GM18858 (cell line): ENCODE measurements at regions not wholly inside any gene's neighbourhood (a gene's known extent, or its start where the extent isn't known, plus 50 kb on each side); places are given as distances from the start of the nearest gene placed in this dataset.

Experiments used
- ATAC-seq: cut with Tn5 transposase; IDR thresholded peaks from one replicate; pipeline ENCODE4 v1.9.1; 2021; ENCODE audit not compliant: unreplicated experiment

DNA sequence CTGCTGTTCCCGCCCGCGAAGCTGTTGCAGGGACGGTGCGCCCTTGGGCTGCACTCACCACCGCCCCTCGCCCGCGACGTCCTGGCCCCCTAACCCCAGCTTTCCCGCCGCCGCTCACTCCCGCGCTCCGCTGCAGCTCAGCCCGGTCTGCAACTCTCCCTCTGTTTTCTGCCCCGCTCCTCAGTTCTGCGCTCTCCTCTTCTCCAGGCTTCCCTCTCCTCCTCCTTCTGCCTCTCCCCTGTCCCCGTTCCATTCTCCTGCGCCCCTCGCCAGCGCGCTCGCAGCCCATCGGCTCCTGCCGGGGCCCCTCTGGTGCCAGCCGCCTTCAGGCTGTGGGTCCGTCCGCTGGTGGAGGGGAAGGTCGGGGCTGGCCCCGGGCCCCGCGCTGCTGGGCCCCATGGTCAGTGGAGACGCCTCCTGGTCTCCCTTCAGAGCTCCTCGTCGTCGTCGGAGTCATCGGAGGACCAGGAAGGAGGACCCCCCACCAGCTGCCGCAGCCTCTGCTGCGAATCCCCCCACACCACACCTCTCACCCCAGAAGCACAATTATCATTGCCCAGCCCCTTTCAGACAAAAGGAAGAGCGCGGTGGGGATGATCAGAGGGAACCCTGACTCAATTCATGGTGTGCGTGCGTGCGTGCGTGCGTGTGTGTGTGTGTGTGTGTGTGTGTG lies 223.2 kb upstream of the FOXF1 start:
- ATAC-seq, result no peak

DNA sequence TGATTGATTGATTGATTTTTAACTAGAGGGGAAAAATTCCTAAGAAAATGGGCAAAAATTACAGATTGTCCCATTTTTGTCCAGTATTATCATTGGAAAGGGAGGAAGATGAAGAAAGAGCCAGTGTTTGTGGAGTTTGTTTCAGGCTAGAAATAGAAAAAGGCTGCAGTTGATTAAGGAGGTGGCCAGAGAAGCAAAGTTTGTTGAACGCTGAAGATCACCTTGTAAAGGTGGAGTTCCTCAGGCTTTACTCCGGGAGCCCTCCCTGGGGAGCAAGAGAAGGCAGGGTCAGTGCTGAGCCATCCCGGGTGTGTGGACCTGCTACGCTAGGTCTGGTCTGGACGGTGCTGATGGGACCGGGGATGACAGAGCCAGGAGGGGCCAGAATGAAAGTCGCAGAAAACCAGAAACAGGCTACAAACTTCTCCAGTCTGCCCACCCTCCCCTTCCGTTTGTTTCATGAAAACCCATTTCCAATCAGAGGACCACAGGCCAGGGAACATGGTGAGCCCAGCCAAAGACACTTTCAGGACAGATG lies 222.6 kb upstream of the FOXF1 start:
- no peak for ATAC-seq

DNA sequence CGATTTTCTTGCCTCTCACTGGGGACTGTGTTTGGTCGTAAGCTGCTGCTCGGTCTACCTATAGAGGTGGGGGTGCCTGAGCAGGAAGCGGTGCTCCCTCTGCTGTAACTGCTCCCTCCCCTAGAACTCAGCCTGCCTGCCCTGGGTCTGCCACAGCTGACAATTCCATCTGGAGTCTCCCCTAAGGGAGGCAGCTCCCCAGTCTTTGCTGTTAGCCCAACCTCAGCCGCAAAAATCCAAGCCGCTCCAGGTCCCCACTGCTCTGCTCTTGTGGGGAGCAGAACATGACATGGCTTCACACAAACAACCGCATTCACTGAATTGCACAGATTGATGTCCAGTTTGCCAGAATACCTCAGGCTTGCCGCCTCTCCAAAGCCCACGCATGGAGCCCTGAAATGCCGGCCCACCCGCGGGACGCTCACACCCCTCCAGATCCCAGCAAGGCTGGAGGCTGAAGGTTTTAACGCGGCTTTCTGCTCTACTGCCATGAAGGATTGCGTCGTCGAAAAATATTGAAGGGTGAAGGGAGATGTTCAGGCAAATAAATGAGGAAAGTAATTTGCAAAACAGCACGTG lies 221.5 kb upstream of the FOXF1 start:
- no peak for ATAC-seq

GRCh38 chr16:86289304-86289703 lies 221.0 kb upstream of the FOXF1 start:
- no peak for ATAC-seq

DNA sequence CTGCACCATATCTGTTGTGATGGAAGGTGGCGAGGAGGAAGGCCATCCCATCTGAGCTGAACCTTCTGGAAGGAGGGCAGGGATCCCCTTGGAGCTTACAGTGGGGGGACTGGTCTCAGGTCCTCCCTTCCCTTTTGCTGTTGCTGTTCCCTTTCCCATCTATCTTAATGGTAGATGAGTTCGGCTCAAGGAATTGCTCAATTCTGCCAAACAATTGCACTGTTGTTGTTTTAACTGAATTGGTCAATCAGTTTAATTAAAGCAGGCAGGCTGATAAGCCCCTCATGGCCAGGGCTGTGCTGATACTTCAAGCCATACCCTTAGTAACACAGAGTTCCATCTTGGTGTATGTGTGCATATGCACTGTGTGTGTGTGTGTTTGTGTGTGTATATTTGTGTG lies 220.4 kb upstream of the FOXF1 start:
- no peak for ATAC-seq

- no peak for ATAC-seq
Measured at GRCh38 chr16:86291491-86291890, 218.8 kb upstream of the FOXF1 start.

GRCh38 chr16:86292171-86292775 lies 218.1 kb upstream of the FOXF1 start:
- ATAC-seq, result no peak

DNA sequence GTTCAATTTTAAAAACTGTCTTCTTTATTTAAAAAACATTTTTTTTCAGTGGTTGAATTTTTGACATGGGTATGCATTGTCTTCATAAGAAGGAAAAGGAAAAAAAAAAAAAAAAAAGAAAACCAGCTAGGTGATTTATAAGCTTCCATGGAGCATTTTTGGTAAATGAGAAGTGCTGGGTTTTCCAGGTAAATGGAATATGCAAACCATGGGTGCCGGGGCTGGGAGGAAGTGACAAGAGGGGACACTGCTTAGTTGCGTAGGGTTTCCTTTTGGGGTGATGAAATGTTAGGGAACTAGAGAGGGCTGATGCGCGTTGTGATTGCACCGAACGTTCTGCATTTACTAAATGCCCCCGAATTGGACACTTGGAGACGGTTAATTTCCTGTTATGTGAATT lies 217.4 kb upstream of the FOXF1 start:
- ATAC-seq, result no peak

GRCh38 chr16:86293906-86294305 lies 216.4 kb upstream of the FOXF1 start:
- no peak for ATAC-seq

DNA sequence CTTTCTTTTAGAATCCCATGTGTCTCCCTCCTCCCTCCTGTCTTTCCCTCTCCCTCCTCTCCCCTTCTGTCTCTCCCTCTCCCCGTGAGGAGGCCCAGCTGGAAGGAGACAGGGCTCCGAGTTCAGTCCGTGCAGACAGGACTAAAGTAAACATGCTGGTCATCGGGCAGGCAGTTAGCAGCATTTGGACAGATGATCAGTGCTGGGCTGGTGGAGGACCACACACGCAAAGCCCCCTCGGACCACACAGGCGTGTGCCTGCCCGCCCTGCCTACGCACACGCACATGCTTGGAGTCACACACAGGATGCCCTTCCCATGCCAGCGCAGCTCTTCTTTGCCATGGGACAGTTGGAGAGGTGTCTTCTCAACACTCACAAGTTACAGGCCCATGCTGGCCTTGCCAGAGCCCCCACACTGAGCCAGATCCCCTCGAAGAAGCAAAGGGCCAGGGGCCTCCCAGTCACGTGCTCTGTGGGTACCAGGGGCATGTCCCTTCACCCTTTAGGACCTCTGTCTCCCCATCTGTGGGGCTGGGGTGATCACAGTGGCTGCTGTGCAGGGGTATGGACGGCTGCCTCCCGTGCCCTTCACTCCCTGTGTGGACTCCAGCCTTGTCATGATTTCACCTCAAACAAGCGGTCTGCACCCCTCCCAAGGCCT lies 215.7 kb upstream of the FOXF1 start:
- ATAC-seq, result no peak

DNA sequence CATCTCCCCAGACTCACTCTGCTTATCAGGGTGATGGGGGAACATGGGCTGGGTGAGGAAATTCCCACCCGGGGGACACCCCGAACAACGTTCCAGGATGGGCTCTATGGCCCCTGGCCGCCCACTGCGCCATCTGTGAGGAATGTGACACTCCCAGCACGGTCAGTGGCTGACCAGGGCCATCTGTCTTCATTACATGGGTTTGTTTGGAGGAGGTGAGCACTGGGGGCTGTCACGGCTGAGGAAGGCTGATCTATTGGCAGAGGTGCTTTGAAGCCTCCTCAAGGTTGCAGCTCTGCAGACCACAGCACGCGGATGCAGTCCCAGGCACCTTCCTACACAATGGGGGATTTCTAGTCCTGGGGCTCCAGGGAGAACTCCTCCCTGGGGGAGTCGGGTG lies 214.1 kb upstream of the FOXF1 start:
- no peak for ATAC-seq

GRCh38 chr16:86297391-86297790 lies 212.9 kb upstream of the FOXF1 start:
- no peak for ATAC-seq

GRCh38 chr16:86297866-86298757 lies 212.2 kb upstream of the FOXF1 start:
- ATAC-seq, result no peak

DNA sequence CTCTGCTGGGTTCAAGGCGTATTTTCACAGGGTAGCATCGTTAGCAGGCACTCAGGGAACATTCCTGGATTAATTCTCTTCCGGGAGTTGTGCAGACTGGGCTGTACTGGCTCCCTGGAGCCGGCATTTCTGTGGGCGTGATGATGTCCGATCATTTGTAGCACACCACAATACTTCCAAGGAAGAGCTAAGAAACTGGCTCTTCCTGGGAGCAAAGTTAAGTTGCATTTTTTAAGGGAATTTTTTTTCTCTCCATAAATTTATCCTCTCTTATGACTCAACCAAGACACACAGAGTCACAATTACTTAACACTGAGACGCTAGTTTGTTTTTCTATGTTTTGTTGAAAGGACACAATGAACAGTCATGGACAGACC lies 211.6 kb upstream of the FOXF1 start:
- no peak for ATAC-seq

DNA sequence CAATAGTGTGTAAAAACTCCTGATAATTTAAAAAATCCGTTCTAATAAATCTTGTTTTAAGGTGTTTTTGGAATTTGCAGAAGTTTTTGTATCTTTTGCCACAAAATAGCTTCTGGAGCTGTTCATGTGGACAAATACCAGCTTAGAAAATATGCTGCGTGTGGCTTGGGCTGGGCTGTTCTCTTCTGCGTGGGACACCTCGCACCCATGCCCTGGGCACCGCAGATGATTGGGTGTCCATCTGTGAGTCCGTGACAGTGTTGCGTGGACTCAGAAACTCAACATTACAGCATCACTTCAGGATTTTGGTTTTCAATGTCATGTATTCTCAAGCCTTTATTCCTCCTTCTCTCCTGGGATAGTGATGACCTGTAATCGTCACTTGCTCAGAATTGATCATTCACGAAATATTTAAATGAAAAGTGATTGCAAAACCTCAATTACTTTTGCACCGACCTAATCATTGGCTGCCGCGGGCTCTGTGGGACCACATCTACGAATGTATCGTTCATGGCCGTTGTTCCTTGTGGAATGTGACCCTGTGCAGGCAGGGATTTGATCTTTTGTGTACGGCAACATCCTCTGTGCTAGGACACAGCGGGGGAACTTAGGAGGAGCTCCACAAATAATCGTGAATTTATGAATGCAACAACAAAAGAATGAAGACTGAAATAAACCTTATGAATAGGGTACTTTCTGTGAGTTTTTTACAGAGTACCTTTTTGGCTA lies 210.3 kb upstream of the FOXF1 start:
- no peak for ATAC-seq

- ATAC-seq, result no peak
Measured at GRCh38 chr16:86300746-86301481, 209.4 kb upstream of the FOXF1 start.

DNA sequence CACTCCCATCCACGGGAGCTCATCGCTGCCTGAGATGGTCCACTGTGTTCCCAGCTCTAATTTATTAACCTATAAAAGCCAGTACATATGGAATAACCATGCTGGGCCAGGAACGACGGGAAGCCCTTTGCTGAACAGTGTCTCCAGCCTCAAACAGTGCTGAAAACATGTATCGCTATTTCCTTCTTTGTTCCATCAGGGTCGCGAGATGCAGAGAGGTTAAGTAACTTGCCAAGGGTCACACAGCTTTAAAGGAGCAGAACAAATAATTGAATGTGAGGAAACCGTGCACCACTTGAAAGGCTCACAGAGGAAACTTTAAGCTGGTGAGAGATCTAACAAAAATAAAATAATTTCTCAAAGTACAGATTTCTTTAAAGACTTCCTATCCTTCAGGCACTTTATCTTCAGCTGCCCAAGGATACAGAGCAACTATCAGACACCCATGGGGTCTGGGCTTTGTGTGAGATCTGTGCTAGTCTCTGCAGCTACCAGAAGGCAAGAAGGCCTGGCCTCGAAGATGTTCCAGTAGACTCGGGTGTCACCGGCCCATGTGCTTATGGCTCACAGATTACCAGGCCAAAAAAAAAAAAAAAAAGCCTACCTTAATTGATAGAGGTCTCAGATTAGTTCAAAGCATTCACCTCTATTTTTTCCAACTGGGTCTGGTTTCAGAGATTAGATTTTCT lies 207.8 kb upstream of the FOXF1 start:
- ATAC-seq, result no peak

DNA sequence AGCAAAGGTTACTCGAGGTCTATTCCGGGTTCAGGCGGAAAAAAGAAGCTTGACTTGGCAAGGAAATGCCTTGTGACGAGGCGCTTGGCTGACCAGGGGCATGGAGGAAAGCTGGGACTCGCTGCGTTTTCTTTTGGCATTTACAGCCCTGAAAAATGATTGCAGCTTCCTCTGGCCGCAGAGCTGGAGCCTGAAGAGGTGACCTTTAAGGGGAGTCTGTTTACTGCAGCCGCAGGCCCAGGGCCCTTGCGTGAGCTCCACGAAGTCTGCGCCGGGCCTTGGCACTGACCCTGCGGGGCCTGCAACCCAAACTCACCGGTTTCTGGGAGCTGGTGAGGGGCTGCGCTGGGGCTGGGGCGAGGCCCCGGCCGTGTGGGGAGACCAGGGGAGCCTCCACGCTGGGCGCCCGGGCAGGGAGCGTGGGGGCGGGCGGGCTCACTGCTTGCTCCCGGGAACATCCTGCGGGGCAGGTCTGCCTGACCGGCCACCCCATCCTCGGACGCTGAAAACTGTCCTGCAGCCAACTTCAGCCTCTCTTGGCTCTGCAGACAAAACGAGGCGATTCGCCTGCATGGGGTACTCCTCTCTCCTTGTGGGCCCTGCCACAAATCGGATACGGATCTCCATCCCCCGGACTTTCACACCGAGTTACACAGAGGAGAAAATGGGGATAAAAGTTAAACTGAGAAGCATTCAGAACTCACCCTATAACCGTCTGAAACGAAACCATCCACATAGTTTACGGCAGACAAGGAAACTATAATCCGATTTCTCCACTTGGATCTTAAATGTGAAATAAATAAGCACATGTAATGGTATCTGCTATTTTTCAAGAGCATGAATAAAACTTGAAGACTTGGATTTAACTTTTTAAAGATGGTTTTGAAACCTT lies 206.3 kb upstream of the FOXF1 start:
- ATAC-seq, result no peak
